Uterus (tissue), 2 donors: ENCODE measurements at regions not wholly inside any gene's neighbourhood (a gene's known extent, or its start where the extent isn't known, plus 50 kb on each side); places are given as distances from the start of the nearest gene placed in this dataset.

ENCODE experiments used
- POLR2A ChIP-seq, 2 donors: fragments of 450-650 bp; IDR thresholded peaks; one replicate each; pipeline ENCODE4 v1.6.1; 2016; ENCODE audit warnings: antibody characterized with exemption in 2 of 2, mild to moderate bottlenecking in 1 of 2, moderate library complexity in 1 of 2
- TF ChIP-seq, protein P1 (sequence below), 4 experiments: fragments of 200-600 bp in 2 of 4; fragments of 450-650 bp in 2 of 4; sonication (generic) in 2 of 4; IDR thresholded peaks; one replicate each; pipeline ENCODE4 v1.5.1; 2016 to 2019; ENCODE audit warnings: antibody characterized with exemption in 4 of 4, mild to moderate bottlenecking in 2 of 4, moderate library complexity in 1 of 4

DNA sequence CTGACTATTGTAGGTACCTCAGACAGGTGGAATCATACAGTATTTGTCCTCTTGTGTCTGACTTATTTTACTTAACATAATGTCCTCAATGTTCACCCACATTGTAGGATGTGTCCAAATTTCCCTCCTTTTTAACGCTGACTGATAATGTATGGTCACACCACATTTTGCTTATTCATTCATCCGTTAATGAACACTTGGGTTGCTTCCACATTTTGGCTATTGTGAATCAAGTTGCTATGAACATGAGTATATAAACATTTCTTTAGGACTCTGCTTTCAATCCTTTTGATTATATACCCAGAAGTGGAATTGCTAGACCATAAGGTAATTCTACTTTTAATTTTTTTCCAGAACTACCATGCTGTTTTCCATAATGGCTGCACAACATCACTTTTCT lies 87.0 kb upstream of the NDP start:
- TF ChIP-seq, protein P1, sequence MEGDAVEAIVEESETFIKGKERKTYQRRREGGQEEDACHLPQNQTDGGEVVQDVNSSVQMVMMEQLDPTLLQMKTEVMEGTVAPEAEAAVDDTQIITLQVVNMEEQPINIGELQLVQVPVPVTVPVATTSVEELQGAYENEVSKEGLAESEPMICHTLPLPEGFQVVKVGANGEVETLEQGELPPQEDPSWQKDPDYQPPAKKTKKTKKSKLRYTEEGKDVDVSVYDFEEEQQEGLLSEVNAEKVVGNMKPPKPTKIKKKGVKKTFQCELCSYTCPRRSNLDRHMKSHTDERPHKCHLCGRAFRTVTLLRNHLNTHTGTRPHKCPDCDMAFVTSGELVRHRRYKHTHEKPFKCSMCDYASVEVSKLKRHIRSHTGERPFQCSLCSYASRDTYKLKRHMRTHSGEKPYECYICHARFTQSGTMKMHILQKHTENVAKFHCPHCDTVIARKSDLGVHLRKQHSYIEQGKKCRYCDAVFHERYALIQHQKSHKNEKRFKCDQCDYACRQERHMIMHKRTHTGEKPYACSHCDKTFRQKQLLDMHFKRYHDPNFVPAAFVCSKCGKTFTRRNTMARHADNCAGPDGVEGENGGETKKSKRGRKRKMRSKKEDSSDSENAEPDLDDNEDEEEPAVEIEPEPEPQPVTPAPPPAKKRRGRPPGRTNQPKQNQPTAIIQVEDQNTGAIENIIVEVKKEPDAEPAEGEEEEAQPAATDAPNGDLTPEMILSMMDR (IDR thresholded peaks at IDR 0.05), result no peak
- TF ChIP-seq POLR2A (IDR thresholded peaks at IDR 0.05), result no peak
